BJ (cell line): ENCODE measurements at regions not wholly inside any gene's neighbourhood (a gene's known extent, or its start where the extent isn't known, plus 50 kb on each side); places are given as distances from the start of the nearest gene placed in this dataset.

Experiments
- CTCF ChIA-PET: fragments of 350-600 bp; formaldehyde crosslinking; extraction: SDS; loops from one replicate; lab custom pipeline; 2021; ENCODE audit warnings: antibody characterized with exemption, inconsistent platforms; lab: Yijun Ruan, JAX
- POLR2A ChIA-PET: fragments of 300-600 bp; sonication (Branson Sonifier 250); formaldehyde crosslinking; extraction: SDS; loops from one replicate; lab custom pipeline; 2021; ENCODE audit warnings: antibody characterized with exemption; lab: Charles Lee
- DNase-seq: peaks from one replicate; pipeline ENCODE4 v3.0.0-alpha.2; 2011; ENCODE audit warnings: low read depth
- H3K27me3 ChIP-seq: 2 replicates; pipeline ENCODE4 v1.6.0; 2011; ENCODE audit warnings: low read length; ENCODE audit not compliant: control insufficient read depth, insufficient read depth
- H3K36me3 ChIP-seq: 2 replicates; pipeline ENCODE4 v1.5.1; 2011; ENCODE audit warnings: low read length; ENCODE audit not compliant: control insufficient read depth, insufficient read depth
- H3K4me3 ChIP-seq: 2 replicates; pipeline ENCODE4 v1.5.1; 2011; ENCODE audit warnings: low read depth, mild to moderate bottlenecking, control low read depth, low read length
- TF ChIP-seq, protein P1 (sequence below): IDR thresholded peaks from 2 replicates; pipeline ENCODE4 v1.5.1; 2011; ENCODE audit warnings: low read depth, mild to moderate bottlenecking, control low read depth, inconsistent platforms, low read length, moderate library complexity; ENCODE audit not compliant: insufficient read depth

GRCh38 chr13:37392389-37392788 lies 206.2 kb downstream of the POSTN start:
- Histone ChIP-seq H3K27me3 (no peaks in the 10 kb centered on the region), H3K36me3 (no peaks in the 10 kb centered on the region), H3K4me3 (no peak overlapping the region)
- DNase-seq, result no peak
- POLR2A ChIA-PET, result no interaction called here
- CTCF ChIA-PET, result no interaction called here
- TF ChIP-seq, protein P1, sequence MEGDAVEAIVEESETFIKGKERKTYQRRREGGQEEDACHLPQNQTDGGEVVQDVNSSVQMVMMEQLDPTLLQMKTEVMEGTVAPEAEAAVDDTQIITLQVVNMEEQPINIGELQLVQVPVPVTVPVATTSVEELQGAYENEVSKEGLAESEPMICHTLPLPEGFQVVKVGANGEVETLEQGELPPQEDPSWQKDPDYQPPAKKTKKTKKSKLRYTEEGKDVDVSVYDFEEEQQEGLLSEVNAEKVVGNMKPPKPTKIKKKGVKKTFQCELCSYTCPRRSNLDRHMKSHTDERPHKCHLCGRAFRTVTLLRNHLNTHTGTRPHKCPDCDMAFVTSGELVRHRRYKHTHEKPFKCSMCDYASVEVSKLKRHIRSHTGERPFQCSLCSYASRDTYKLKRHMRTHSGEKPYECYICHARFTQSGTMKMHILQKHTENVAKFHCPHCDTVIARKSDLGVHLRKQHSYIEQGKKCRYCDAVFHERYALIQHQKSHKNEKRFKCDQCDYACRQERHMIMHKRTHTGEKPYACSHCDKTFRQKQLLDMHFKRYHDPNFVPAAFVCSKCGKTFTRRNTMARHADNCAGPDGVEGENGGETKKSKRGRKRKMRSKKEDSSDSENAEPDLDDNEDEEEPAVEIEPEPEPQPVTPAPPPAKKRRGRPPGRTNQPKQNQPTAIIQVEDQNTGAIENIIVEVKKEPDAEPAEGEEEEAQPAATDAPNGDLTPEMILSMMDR, result no peak

DNA sequence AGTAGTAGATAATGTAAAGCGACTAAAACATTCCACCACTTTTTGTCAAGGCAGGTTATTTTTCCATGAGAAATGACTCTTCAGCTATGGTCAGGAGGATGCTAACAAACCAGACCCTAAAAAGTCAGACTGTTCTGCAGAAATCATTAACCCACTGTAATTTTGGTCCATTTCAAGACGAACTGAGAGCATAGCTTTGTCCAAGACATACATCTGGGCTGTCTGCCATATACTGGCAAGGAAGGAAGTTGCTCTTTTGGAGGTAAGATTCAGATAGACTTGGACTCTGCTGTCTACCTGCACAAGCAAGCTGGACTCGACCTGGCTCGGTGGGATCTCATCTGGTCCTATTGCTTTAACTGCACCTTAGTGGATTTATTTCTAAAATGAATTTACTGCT lies 207.8 kb downstream of the POSTN start:
- ChIA-PET CTCF (interaction anchor here (1.1 to 1.5 kb wide), 2 partner anchors 9 to 301 kb away, joined by 3 read pairs; no protein-coding TSS in a partner anchor), POLR2A (no interaction called here)
- DNase-seq, result no peak
- no peaks in the 10 kb centered on the region for H3K27me3 ChIP-seq
- no peak overlapping the region for H3K4me3 ChIP-seq
- TF ChIP-seq, protein P1, result no peak
- H3K36me3 ChIP-seq, result no peaks in the 10 kb centered on the region

GRCh38 chr13:37385956-37386670 lies 212.5 kb downstream of the POSTN start:
- DNase-seq, result no peak
- TF ChIP-seq, protein P1, result no peak
- CTCF ChIA-PET, result interaction anchor here (1.1 kb wide), 1 partner anchor 20 kb away, joined by 3 read pairs; no protein-coding TSS in a partner anchor
- Histone ChIP-seq H3K36me3 (no peaks in the 10 kb centered on the region), H3K4me3 (no peak overlapping the region), H3K27me3 (no peaks in the 10 kb centered on the region)
- POLR2A ChIA-PET, result no interaction called here

- no peak for DNase-seq
- Histone ChIP-seq H3K27me3 (no peaks in the 10 kb centered on the region), H3K36me3 (no peaks in the 10 kb centered on the region), H3K4me3 (no peak overlapping the region)
- TF ChIP-seq, protein P1, result no peak
- ChIA-PET POLR2A (no interaction called here), CTCF (interaction anchor here (1.4 kb wide), 1 partner anchor 18 kb away, joined by 5 read pairs; no protein-coding TSS in a partner anchor)
Observed at GRCh38 chr13:37385248-37385647, 213.3 kb downstream of the POSTN start.

- Histone ChIP-seq H3K36me3 (no peaks in the 10 kb centered on the region), H3K27me3 (no peaks in the 10 kb centered on the region), H3K4me3 (no peak overlapping the region)
- ChIA-PET POLR2A (no interaction called here), CTCF (interaction anchor here (1.0 to 1.4 kb wide), 2 partner anchors 10 to 19 kb away, joined by 3 to 5 read pairs; no protein-coding TSS in a partner anchor)
- TF ChIP-seq, protein P1, result no peak
- DNase-seq, result no peak
Observed at GRCh38 chr13:37383856-37384370, 214.7 kb downstream of the POSTN start.
